ENCODE measurements at regions not wholly inside any gene's neighbourhood (a gene's known extent, or its start where the extent isn't known, plus 50 kb on each side); places are given as distances from the start of the nearest gene placed in this dataset.

- no peak for FAIRE-seq
Measured at GRCh38 chr6:150713487-150713886, 113.8 kb downstream of the PLEKHG1 start.

DNA sequence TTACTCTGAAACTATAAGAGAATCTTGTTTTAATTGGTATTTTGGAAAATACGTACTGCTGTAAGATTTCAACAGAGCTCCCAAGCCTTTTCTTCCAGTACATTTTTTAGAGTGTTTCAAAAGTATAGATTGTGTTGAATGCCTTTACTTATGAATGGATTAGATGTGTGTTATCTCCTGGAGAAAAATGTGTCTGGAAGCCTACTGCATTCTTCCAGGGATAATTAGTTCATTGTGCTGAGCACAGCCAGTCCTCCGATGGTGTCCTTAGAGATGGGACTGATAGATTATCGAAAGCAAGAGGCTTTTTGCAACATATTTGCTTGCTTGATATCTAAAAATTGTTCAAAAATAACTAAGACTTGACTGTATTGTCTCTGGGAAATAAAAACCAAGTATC lies 114.2 kb downstream of the PLEKHG1 start:
- FAIRE-seq: no peak

- FAIRE-seq: peak; percentile 18
Measured at GRCh38 chr6:150715133-150715532, 115.4 kb downstream of the PLEKHG1 start.

DNA sequence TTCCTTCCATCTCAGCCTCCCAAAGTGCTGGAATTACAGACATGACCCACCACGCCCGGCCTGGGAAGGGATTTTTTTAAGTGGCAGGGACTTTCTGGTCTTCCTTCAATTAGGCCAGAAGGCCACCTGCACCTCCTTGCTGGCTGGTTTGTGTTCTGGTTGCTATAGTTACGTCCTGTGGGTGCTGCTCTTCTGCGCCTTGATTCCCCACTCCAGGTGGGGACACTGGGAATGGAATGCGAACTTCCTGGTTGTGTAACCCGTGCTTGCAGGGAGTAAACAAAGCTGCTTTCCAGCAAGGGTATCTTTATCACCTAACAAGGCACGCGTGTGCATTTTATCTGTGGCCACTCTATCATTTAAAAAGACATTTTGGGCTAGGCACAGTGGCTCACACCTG lies 117.7 kb downstream of the PLEKHG1 start:
- FAIRE-seq: no peak

- FAIRE-seq: no peak
Measured at GRCh38 chr6:150719099-150719766, 119.5 kb downstream of the PLEKHG1 start.

GRCh38 chr6:150719831-150720230 lies 120.1 kb downstream of the PLEKHG1 start:
- no peak for FAIRE-seq

GRCh38 chr6:150720774-150721233 lies 121.1 kb downstream of the PLEKHG1 start:
- no peak for FAIRE-seq

DNA sequence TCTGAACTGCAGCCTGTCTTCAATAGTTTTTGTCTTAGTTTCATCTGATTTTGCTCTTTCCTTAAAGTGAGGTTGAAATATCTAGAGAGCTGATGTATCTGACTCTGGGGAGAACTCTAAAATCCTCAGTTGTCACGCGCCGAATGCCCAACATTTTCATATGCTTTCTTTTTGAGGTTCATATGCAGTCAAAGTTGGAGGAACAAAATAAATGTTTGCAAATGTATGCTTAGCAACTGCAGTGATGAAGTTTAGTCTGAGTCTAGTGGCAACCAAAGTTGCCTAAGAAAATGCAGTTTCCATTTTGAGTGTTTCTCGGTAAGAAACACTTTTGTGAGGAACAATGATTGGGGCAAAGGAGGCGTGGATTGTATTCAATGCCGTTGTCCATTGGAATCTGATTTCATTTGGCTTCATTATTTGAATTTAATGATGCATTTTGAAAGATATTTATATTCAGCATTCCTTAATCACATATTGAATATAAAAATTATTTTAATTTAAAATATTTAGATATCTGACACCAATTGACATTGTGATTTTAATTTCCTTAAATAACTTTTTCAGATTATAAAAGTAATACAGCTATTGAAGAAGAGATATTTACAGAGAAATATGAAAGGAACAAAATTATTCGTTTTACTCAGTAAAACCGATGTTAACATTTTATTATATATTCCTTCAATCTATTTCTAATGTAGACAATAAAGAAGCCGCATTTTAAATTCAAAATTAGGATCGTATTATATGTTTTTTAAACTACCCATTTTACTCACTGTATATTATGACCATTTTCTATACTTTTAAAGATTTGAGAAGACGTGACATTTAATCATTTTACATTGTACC lies 122.0 kb downstream of the PLEKHG1 start:
- peak; percentile 61 for FAIRE-seq

DNA sequence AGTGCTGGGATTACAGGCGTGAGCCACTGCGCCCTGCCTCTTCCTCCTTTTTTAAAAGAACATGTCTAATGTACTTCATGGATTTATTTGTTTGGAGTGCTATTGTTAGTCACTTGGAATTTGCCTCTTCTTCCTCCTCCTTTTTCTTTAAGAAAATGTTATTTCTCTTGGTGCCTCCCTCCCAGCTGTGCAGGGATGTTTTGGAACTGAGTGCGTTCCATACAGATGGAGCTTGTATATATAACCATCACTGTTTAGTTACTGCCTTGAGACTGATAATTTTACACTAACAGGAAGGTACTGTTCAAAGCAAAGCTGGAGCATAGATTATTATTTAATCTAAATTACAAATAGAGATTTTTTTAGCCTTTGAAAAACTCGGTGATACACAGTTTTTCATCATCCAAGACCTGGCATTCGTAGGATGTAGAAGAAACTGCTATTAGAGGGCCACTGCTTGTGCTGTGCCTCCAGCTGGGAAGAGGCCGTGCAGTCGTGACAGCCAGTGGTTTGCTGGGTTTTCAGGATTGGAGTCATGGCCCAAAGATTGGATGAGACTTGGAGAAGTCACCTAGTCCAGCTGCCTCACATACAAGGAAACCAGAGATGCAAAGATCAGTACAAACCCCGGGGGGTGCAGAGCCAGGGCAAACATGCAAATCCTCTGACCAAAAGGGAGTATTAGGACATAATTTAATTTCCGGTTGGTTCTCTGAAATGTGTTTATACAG lies 123.1 kb downstream of the PLEKHG1 start:
- no peak for FAIRE-seq

GRCh38 chr6:150723345-150723658 lies 123.6 kb downstream of the PLEKHG1 start:
- FAIRE-seq: no peak

DNA sequence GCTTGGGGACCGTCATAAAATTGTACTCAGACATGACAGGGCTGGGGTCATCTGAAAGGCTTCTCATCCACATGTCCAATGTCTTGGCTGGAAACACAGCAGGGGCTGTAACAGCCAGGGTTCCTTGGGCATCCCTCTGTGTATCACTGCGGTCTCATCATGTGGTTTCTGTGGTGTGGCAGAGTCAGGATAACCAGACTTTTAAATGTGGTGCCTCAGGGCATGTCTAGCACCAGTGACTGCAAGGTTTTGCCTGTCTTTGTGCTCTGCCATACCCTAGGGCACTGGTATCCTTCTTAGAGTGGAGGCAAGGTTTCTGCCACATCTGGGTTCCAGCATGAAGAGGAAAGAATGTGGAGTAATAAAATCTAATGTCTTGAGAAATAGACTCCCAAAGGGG lies 124.2 kb downstream of the PLEKHG1 start:
- no peak for FAIRE-seq

GRCh38 chr6:150725795-150726194 lies 126.1 kb downstream of the PLEKHG1 start:
- no peak for FAIRE-seq

DNA sequence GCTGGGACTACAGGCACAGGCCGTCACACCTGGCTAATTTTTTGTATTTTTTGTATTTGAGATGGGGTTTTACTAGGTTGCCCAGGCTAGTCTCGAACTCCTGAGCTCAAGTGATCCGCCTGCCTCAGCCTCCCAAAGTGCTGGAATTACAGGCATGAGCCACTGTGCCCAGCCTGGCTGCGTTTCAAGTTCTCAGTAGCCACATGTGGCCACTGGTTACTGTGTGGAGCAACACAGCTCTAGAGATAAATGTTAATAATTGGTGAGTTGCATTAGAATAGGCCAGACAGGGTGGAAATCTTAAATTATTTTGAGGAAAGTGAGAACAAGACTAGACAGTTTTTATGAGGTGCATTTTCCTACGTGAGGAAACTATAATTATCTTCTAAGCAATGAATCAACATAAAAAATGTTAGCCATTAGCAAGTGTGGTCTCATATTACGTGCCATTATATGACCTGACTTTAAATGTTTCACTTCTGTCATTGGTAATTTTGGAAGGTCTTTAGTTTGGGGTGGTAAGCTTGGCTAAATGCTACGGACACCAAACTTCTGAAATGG lies 129.6 kb downstream of the PLEKHG1 start:
- FAIRE-seq: no peak

DNA sequence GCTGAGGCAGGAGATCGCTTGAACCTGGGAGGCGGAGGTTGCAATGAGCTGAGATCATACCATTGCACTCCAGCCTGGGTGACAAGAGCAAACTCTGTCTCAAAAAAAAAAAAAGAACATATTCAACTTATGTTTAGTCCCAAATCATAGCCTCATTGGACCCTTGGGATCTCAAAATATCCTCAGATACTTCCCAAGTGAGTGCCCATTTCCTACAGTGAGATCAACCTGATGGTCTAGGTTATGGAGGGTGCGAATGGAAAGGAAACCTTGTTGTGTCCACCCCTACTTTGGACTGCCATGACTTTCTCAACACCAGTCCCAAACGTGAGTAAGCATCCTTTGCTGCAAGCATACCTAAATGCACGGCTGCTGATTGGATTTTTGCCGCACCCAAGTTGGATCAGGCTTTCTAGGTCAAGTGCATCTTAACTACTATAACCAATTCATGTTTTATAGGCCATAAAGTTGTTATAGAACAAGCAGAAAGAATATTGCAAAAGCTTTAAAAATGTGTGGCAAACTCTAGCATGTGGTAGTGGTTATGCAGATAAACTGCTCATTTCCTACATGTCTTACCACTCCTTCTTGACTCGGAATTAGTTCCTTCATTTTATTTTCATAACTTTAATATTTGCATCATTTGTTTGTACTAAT lies 131.2 kb downstream of the PLEKHG1 start:
- FAIRE-seq: no peak

DNA sequence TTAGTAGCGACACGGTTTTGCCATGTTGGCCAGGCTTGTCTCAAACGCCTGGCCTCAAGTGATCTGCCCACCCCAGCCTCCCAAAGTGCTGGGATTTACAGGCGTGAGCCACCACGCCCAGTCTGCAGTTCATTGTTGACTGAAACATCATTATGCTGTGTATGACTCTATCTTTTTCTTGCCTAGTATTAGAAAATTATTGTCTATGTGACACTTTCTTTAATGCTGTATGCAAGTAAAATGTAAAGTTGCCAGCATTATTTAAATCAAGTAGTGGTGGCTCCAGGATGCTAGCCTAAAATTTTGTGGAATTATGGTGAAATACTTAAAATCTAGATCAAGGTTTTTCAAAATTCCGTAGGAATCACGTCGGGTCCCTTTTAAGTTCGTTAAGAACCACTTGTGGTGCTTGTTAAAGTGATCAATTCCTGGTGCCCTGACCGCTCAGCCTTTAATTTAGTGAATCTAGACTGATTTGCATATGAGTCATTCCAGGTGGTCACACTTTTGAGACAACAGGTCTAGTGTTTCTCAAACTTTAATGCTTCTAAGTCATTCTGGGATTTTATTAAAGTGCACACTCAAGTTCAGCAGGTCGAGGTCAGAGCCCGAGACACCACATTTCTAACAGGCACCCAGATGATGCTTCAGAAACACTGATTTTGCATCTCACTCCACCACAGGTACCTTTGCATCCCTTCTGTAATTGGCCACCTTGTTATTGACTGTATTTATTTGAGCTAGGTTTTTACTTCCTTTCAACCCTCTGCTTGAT lies 132.6 kb upstream of the MTHFD1L start:
- FAIRE-seq: no peak

GRCh38 chr6:150733726-150734125 lies 131.8 kb upstream of the MTHFD1L start:
- no peak for FAIRE-seq

GRCh38 chr6:150734235-150734634 lies 131.3 kb upstream of the MTHFD1L start:
- FAIRE-seq: no peak

DNA sequence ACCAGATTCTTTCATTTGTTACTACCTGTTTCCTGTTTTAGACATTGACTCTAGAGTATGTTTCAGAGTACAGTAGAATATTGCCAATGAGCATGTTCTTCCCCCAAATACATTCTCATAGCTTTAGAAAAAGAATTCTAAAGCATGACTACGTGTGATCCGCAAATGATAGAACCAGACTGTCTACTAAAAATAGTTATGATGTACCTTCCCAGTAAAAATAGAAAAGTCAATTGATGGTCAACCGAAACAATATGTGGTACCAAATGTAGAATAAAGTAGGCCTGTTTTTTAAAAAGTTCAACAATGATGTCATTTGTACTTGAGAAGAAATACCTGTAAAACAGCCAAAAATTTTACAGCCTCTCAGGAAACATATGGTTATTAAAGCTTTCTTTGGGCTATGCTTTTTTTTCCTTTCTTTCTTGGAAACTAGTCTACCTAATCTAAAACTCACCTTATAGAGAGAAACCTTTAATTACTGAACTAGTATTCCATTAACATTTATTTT lies 130.1 kb upstream of the MTHFD1L start:
- FAIRE-seq: no peak

- no peak for FAIRE-seq
Measured at GRCh38 chr6:150738092-150738629, 127.3 kb upstream of the MTHFD1L start.

DNA sequence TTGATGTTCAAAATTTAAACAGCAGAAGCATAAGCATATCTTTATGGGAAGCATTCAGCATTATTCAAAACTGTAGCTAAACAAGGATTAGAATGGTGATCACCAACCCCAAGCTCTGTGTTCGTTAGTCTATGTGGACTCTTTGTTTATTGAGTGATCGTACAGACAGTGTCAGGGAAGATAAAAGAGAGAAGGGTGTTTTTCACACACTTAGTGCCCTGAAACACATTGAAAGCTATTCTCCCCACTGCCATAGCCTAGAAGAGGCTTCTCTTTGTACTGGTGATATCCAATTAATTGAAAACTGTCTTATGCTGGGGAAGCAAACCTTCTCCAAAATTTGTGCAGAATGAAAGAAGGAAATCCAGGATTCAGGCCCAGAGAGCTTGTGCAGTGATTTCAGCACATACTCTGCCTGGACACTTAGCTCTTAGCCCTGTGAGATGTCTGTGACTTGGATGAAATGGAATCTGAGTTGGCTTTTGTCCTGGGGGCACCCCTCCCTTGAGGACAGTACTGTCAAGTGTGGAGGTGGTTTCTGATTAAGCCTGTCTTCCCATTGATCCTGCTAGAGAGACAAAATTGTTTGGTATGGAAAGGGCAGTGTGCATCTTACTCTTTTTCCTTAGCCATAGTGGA lies 125.7 kb upstream of the MTHFD1L start:
- FAIRE-seq: no peak

GRCh38 chr6:150740453-150740852 lies 125.0 kb upstream of the MTHFD1L start:
- FAIRE-seq: no peak

Data from endometrium (tissue), 2 donors.